ENCODE measurements at regions not wholly inside any gene's neighbourhood (a gene's known extent, or its start where the extent isn't known, plus 50 kb on each side); places are given as distances from the start of the nearest gene placed in this dataset.

DNA sequence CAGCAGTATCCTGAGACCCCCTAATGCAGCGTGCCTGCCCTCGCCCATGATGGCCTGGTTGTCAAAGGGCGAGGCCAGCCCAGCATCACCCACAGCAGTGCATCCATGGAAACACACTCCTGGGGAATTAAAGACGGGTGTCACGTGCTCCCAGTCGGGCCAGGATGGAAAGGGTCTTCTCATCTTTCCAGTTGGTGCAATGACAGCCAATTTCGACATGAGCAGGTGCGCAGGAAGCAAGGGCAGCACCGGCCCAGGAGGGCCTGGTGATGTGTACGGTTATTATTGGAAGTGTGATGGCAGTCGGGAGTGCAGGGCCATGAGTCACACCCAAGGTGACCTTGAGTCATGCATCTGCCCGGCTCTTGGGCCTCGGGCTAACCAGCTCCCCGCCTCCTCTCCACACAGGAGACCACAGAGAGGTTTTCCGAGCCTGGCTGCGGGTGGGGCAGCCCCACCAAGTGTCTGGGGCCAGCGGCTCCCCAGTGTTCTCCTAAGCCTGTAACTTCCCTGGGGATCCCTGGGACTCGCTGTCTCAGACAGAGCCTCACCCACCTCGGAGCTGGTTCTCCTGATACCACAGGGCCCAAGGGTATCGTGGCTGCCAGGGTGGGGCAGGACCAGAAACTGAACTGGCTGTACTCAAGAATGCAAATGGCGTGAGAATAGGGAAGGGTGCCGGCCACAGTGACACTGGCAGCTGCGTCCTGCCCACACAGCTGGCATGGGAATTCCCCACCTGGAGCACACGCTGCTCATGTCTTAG is 119.8 kb downstream of the SIK1 start:
- TF ChIP-seq, protein P1, sequence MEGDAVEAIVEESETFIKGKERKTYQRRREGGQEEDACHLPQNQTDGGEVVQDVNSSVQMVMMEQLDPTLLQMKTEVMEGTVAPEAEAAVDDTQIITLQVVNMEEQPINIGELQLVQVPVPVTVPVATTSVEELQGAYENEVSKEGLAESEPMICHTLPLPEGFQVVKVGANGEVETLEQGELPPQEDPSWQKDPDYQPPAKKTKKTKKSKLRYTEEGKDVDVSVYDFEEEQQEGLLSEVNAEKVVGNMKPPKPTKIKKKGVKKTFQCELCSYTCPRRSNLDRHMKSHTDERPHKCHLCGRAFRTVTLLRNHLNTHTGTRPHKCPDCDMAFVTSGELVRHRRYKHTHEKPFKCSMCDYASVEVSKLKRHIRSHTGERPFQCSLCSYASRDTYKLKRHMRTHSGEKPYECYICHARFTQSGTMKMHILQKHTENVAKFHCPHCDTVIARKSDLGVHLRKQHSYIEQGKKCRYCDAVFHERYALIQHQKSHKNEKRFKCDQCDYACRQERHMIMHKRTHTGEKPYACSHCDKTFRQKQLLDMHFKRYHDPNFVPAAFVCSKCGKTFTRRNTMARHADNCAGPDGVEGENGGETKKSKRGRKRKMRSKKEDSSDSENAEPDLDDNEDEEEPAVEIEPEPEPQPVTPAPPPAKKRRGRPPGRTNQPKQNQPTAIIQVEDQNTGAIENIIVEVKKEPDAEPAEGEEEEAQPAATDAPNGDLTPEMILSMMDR (conservative IDR thresholded peaks at IDR 0.05; ENCODE audit: low read length): no peak
- TF ChIP-seq EZH2phosphoT487 (IDR thresholded peaks at IDR 0.05; ENCODE audit: borderline replicate concordance, low read depth, low read length): no peak
